Right ventricle myocardium superior (tissue), 1 donor: ENCODE measurements at regions not wholly inside any gene's neighbourhood (a gene's known extent, or its start where the extent isn't known, plus 50 kb on each side); places are given as distances from the start of the nearest gene placed in this dataset.

ENCODE experiments used
- ATAC-seq: fragments of 200-7000 bp; cut with Tn5 transposase; one replicate; pipeline ENCODE4 v1.9.1; 2020; ENCODE audit warnings: mild to moderate bottlenecking; ENCODE audit not compliant: poor library complexity
- DNase-seq: peaks from one replicate; pipeline ENCODE4 v3.0.0-alpha.2; 2020
- intact Hi-C: fragments of 100-400 bp; cut with DNase I; formaldehyde crosslinking; loops from one replicate; pipeline ENCODE4 v1.11.2; 2022
- donor health status: DM: no; HTN: yes; CAD: no; lungs with severe emphysema.

DNA sequence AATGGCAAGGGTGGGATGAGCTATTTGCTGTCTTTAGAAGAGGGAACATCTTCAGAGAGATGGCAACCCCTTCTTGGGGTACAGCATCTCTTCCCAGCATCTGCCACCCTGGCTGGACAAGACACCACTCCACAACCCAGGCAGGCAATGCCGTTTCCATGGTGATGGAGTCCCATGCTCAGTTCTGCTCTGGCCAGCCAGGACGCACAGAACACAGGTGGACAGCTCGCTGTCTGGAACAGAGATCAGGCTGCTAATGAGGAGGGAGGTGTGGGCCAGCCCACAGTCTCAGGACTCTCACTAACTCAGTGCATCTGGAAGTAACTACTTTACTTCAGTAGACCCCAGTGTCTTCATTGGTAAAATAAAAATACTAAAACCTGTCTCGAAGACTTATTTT lies 321.0 kb upstream of the CPEB2 start:
- no peak for DNase-seq
- intact Hi-C loops, result no loop called here
- no peak for ATAC-seq

DNA sequence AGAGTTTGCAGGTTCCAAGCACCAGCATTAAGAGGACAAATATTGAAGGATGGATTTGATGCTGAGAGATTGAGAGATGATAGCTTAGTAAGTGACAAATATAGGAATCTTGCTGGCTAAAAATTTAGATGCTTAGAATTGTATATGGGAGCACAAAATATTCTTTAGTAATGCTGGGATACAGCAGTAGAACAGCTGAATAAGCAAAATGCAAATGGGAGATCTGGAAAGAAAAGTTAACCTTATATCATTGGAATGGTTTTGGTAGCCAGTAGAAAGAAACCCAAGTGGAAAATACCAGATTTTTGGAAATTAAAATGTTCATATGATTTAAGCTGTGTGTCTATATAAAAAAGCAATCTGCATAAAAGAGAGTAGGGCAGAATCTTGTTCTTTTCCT lies 308.6 kb upstream of the CPEB2 start:
- DNase-seq (no peak), ATAC-seq (no peak)
- intact Hi-C loops, result no loop called here

DNA sequence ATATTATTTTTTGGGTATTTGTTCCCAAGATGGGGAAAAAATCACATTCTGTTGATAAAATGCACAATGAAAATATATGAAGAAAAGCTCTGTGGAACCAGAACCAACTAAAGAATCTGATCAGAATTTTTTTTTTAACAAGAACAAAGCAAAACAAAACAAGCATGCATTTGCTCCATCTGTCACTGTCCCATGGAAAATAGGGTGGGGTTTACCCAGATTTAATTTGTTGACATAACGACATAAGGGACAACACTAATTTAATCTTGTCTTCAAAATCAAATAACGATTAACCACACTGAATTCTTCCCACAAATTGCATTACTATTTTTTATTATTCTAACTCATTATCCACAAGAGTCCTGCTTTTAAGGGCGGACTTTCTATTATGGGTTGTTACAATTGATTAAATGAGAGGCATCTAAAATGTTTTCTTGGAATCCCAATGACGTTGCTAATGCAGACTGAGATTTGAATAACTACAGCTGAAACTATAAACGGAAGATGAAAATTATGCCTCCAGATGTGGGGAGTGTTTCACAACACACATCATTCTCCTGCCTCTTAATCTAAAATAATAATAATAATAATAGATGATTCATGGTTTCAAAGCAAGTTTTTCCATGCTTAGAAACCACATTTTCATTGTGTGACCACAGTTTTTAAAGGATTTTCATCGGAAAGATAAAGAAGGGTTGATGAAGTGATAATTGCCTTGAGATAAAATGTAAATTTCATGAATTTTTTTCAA lies 307.0 kb upstream of the CPEB2 start:
- intact Hi-C loops, result no loop called here
- ATAC-seq (no peak), DNase-seq (no peak)

DNA sequence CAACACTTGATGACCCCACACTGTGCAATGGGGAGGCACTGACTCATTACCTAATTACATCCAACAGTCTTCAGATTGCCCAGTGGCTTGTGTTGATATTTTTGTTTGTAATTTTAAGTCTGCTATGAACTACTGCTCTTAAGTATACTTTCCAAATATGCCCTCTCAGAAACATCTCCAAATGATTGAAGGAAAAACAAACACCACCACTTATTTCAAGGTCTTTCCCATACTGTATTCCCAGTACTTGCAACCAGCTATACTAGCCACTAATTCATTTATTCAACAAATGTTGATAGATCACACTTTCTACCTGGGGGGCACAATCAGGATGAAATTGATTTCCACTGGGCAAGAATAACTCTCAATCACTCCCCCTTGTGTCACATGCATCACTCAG lies 302.2 kb upstream of the CPEB2 start:
- DNase-seq (no peak), ATAC-seq (no peak)
- intact Hi-C loops, result no loop called here

DNA sequence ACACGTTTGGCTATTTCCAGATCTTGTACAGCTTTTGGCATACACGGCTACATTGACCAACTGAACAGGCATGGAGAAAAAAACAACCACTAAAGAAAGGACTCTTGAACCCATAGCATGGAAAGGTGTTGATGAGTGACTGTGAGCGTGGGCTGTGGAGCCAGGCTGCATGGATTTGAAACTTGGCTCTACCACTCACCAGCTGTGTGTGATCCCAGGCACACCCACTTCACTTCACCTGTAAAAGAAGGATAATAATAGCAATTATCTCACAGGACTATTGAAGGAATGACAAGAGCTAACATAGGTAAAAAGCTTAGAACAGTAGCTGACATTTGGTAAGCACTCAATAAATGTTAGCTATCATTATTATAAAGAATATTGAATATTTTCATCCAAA lies 301.7 kb upstream of the CPEB2 start:
- DNase-seq (no peak), ATAC-seq (no peak)
- intact Hi-C loops, result no loop called here

DNA sequence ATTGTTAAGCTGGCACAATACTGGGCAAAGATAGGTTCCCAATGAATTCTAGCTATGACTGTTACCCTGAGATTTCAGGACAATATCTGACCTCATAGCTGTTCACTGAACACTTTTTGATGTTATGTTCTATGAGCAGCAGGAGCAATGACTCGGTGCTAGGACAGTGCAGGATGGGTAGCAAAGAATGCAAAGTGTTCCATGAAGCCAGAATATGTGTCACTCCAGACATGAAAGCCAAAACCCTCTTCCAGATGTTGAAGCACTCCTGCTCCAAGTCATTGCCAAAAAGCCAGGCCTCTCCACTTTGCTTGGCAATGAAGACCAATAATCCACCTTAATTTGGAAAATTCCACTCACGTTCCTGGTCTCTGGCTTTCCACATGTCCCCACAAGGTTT lies 300.9 kb upstream of the CPEB2 start:
- intact Hi-C loops, result no loop called here
- ATAC-seq, result no peak
- DNase-seq, result no peak

DNA sequence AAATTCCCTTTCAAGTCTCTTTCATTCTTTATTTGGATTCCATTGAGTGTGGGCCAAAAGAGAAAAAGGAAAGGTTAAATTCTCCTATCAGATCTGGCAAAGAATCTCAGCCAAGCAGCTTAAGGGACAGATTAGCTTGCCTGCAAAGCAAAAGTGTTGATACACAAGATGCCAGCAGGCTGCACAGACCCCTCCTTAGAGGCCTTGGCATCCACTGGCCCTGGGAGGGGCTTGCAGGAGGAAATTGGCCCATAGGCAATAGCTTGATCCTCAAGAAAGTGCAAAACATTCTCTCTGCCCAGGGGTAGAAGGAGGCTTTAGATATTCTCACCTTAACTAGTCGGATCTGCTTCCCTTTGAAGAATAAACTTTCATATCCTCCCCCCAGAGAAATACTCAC lies 300.4 kb upstream of the CPEB2 start:
- ATAC-seq, result no peak
- no peak for DNase-seq
- intact Hi-C loops, result no loop called here

DNA sequence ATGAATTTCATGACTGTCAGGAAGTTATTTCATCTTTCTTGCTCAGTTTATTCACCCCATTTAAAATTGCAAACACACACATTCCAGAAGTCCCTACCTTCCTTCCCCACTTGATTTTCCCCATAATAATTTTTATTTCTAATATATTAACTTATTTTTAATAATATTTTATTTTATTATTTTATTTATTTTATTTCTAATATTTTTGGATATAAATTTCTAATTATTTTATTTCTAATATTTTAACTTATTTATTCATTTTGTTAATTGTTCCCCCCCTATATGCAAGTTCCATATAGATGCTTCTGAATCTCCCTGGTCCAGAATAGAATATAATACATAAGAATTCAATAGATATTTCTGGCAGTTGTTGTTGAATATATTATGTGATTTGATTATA lies 293.7 kb upstream of the CPEB2 start:
- intact Hi-C loops, result no loop called here
- ATAC-seq, result no peak
- DNase-seq, result no peak

DNA sequence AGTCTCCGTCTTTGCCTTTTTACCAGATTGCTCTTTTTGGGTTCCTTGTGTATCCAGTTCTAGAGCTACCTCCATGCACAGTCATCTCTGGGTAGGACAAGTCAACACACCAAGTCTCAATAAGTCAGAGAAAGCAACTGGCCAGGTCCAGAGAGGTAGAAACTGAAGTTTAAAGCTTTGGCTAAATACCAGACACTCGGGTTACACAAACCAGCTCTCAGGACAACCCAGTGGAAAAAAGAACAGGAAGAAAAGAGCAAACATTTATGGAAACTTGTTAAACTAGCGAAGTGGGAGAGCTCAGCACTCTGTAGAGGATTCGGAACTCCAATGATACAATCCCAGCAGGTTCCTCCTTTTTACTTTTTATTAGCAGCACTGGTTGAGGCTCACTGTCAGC lies 291.0 kb upstream of the CPEB2 start:
- ATAC-seq, result no peak
- intact Hi-C loops, result no loop called here
- no peak for DNase-seq

DNA sequence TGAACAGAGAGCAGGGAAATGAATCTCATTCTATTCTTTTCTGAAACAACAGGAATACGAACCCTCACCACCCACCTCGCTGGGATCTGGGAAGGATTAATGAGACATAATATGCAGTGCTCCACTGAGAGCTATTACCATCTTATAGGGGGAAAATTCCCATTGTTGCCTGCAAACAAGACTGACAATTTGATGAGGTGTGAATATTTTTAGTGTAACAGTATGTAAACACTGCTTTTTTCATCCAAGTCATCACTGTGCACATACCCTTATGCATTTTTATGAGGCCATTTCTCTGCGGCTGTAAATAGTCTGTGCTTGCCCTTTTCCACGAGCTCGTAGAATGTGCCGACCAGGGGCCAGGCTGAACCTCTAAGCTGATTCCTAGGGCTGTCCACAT lies 285.6 kb upstream of the CPEB2 start:
- no peak for ATAC-seq
- intact Hi-C loops, result no loop called here
- no peak for DNase-seq

DNA sequence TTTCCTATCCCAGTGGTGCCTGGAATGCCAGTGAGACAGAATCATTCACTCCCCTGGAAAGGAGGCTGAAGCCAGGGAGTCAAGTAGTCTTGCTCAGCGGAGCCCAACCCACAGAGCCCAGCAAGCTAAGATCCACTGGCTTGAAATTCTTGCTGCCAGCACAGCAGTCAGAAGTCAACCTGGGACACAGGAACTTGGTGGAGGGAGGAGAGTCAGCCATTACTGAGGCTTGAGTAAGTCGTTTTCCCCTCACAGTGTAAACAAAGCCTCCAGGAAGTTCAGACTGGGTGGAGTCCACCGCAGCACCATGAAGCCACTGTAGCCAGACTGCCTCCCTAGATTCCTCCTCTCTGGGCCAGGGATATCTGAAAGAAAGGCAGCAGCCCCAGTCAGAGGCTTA lies 283.2 kb upstream of the CPEB2 start:
- DNase-seq (no peak), ATAC-seq (no peak)
- intact Hi-C loops, result no loop called here

DNA sequence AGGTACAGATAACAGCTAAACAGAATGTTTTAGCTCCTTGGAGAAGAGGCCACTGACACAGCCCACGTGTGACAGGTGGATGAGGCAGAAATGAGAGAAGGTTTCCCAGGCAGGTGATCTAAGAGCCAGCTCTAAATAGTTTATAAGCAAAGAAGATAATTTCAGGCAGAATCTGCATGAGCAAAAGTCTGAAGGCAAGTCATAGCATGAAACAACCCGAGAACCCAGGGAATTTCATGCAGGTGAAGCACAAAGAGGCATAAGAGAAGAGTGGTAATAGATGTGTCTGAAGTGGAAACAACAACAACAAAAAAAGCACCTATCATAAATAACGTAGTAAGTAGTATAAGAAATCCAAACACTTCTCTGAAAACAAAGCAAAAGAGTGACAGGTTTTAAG lies 275.8 kb upstream of the CPEB2 start:
- DNase-seq (no peak), ATAC-seq (no peak)
- intact Hi-C loops, result no loop called here

DNA sequence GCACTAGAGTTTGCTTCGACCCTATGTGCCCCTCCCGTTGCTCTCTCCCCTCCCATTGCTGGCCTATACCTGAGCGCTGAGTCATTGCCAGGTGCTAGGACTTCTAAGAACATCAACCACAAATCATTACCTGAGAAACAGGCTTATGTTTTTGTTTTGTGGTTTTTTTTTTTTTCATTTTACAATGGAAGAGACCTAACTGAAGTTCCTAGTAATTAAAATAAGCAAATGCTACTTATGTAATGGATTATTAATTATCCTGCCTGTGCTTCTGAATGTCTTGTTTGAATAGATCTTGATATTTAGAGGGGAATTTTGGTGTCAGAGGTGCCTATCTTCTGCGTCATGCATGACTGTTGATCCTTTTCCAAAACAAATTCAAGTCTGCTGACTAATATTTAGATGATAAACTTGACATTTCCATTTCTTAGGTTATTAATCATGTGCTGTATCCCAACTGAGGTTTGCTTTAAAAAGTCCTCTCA lies 275.4 kb upstream of the CPEB2 start:
- ATAC-seq, result no peak
- intact Hi-C loops, result no loop called here
- no peak for DNase-seq

DNA sequence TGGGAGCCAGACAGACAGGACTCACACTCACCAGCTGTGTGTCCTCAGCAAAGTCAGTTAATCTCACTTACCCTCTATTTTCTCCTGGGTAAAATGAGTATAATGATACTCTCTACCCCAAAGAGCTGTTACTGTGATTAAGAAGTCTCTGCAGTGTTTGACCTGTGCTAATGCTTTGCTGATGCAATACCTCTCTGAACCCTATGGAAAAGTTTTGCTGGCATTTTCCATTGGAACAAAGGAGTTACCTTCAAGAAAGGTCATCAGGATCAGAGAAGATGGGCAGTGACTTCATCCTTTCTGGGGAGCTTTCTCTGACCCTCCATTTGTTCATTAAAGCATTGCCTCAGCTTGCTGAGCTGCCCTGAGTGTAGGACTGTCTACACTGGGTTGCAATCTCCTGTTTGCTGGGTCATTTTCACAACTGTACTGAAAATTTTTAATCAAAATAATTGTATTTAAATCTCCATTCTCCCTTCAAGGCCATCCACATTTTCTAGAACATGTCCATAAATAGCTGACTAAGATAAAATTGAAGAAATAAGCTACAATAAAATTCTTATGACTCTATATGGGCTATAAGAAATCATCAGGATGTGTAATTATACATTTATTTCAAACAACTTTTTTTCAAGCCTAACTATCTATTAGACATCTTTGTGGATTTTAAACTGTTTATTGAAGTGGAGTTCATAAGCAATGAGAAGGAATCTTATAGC lies 272.8 kb upstream of the CPEB2 start:
- DNase-seq (no peak), ATAC-seq (no peak)
- intact Hi-C loops, result no loop called here

DNA sequence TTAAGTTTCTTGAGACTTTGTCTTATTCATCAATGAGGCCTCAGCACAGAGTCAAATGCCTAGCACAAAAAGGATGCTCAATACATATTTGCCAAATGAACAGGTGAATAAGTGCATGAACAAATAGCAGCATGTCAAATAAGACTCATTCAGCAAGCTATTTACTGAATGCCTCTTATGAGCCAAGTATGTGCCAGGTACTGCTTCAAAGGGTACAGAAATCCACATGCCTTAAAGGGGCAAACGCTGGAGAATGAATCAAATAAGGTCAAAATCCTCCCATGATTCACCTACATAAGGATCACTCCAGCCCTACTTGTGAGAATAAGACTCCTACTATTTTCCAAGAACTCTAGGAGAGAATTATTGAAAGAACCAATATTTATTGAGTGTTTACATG lies 260.2 kb upstream of the CPEB2 start:
- ATAC-seq, result no peak
- no peak for DNase-seq
- intact Hi-C loops, result no loop called here

DNA sequence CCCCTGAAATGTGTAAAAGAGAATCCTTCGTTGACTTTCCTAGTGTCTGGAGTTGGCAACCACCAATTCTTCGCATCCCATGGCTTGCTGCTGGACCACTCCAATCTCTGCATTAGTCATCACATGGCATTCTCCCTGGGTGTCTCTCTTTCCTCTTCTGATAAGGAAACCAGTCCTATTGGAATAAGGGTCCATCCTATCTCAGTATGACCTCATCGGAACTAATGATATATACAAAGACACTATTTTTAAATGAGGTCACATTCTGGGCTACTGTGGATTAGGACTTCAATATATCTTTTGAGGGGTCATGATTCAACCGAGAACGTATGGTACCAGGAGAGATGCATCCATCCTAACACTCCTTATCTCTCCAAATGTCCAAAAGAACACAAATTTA lies 259.1 kb upstream of the CPEB2 start:
- intact Hi-C loops, result no loop called here
- no peak for ATAC-seq
- no peak for DNase-seq

DNA sequence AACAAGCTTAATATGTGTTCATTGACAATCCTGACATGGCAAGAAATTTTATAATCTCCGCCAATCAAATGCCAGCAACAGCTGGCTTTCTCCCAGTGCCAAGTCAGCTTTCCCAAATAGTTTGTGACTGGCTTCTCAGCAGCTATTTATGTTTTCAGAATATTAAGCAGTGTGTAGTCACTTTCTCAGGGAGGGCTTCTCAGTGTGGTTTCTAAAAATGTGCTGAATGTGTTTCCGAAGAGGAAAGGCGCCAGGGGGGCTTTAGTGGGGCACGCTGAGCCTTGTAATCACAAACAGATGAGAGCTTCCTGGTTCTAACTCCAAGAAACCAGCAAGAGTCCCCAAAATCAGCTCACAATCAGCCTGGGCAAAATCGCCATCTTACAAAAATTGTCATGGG lies 258.7 kb upstream of the CPEB2 start:
- DNase-seq (no peak), ATAC-seq (no peak)
- intact Hi-C loops, result no loop called here

DNA sequence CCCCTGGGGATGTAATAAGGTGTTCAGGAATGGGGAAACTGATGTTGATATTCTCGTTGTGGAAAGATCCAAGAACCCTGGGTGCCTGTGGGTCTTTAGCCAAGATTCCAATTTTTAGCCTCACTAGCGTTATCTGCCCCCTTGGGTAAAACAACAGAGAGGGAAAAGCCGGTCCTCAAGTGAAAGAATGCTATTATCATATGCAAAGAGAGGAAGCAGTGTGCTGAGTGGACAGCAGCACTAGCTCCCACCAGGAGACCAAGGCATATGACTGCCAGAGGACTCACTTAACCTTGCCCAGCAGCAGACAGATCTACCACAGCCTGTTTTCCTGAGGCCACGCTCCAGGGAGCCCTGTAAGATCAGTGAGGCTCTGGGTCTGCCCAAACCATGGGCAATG lies 257.9 kb upstream of the CPEB2 start:
- intact Hi-C loops, result no loop called here
- DNase-seq, result no peak
- ATAC-seq, result no peak

DNA sequence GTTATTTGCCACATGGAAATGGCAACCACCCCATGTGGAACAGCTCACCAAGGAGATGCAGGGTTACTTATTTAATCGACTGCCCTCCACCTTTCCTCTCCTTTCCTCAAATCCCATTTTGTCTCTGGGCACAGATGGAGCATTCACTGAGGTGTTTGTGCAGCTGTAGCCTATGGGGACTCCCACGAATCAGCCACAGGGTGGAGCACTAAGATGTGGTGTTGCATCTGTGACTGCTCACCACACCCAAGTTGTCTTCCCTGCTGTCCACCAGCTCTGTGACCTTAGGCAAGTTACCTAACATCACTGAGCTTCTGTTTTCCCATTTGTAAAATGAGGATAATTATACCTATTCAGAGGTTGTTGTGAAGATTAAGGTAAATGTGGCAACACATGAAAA lies 252.4 kb upstream of the CPEB2 start:
- ATAC-seq (peak; percentile 92), DNase-seq (peak; percentile 55)
- intact Hi-C loops, result loop anchor here (10.0 kb wide), 1 partner anchor 255 kb away; the partner anchor contains the start of gene CPEB2

DNA sequence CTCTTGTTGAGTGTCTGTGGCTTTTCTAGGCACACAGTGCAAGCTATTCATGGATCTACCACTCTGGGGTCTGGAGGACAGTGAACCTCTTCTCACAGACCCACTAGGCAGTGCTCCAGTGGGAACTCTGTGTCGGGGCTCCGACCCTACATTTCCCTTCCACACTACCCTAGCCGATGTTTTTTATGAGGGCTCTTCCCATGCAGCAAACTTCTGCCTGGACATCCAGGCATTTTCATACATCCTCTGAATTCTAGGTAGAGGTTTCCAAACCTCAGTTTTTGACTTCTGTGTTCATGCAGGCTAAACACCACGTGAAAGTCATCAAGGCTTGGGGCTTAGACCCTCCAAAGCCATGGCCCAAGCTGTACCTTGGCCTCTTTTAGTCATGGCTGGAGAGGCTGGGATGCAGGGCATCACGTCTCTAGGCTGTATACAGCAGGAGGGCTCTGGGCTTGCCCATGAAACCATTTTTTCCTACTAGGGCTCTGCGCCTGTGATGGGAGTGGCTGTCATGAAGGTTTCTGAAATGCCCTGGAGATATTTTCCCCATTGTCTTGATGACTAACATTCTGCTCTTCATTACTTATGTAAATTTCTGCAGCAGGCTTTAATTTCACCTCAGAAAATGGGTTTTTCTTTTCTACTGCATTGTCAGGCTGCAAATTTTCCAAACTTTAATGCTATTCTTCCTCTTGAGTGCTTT lies 249.8 kb upstream of the CPEB2 start:
- ATAC-seq (no peak), DNase-seq (no peak)
- intact Hi-C loops, result loop anchor here (10.0 kb wide), 1 partner anchor 252 kb away; the partner anchor contains the start of gene CPEB2
